ENCODE measurements at regions not wholly inside any gene's neighbourhood (a gene's known extent, or its start where the extent isn't known, plus 50 kb on each side); places are given as distances from the start of the nearest gene placed in this dataset.

DNA sequence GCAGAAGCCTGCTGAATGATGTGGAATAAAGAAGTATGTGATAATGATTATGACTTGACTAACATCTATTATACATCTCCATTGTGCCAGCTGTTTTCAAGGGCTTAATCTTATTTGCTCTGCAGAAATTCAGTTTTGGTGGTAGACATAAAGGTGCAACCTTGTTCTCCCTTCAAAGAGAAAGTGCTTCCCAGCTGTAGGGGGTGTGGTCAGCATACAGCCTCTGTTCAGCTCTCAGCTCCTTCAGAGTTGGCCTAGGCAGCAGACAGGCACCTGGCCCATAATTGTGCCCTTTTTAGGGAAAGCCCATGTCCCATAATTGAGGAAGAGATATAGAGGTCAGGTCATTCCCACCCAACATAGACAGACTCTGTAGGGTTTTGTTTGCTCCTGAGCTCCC, 104.3 kb upstream of the EOMES start:
- TF ChIP-seq TAF1 (IDR thresholded peaks at IDR 0.05; ENCODE audit: low read depth) (no peak), POLR2AphosphoS5 (IDR thresholded peaks at IDR 0.05) (no peak)
